A549 (cell line): ENCODE measurements at regions not wholly inside any gene's neighbourhood (a gene's known extent, or its start where the extent isn't known, plus 50 kb on each side); places are given as distances from the start of the nearest gene placed in this dataset.

Experiments used
- ATAC-seq, 2 experiments: fragments of 200-7000 bp in 1 of 2; fragments of >200 bp in 1 of 2; cut with Nextera tagmentation in 1 of 2; cut with Tn5 transposase in 1 of 2; 3 replicates each; pipeline versions ENCODE4 v1.8.0 to v1.9.1; 2018 to 2020; ENCODE audit warnings: mild to moderate bottlenecking in 1 of 2, moderate library complexity in 1 of 2
- CTCF ChIA-PET: fragments of 300-600 bp; sonication (Branson Sonifier 250); formaldehyde crosslinking; extraction: SDS; loops from one replicate; lab custom pipeline; 2021; ENCODE audit warnings: antibody characterized with exemption, inconsistent platforms; lab: Yijun Ruan, JAX
- POLR2A ChIA-PET: fragments of 350-600 bp; formaldehyde crosslinking; extraction: SDS; loops from one replicate; lab custom pipeline; 2021; ENCODE audit warnings: antibody characterized with exemption, inconsistent platforms; lab: Yijun Ruan, JAX
- DNase-seq, 2 experiments: peaks; one replicate each; pipeline versions ENCODE4 v3.0.0 to v3.0.0-alpha.2; 2011 to 2016; ENCODE audit warnings: low read depth in 1 of 2, low spot score in 1 of 2
- FAIRE-seq: peaks from 2 replicates; lab custom pipeline; 2011; peaks lifted over from hg19 to GRCh38; lab: Jason Lieb, UNC
- H3K27ac ChIP-seq, 2 experiments: fragments of >200 bp; sonication (Bioruptor Twin); formaldehyde crosslinking; 3 replicates each; pipeline ENCODE4 v1.5.1; 2016 to 2017
- H3K4me1 ChIP-seq: fragments of >200 bp; sonication (Bioruptor Twin); formaldehyde crosslinking; 3 replicates; pipeline ENCODE4 v1.6.1; 2016
- H3K4me2 ChIP-seq: fragments of >200 bp; sonication (Bioruptor Twin); formaldehyde crosslinking; 3 replicates; pipeline ENCODE4 v1.6.1; 2016
- H3K4me3 ChIP-seq: fragments of >200 bp; sonication (Bioruptor Twin); formaldehyde crosslinking; 3 replicates; pipeline ENCODE4 v1.5.1; 2016
- H3K9me3 ChIP-seq: fragments of >200 bp; sonication (Bioruptor Twin); formaldehyde crosslinking; 3 replicates; pipeline ENCODE4 v1.6.1; 2016
- BHLHE40 ChIP-seq: IDR thresholded peaks from 2 replicates; pipeline ENCODE4 v1.6.1; 2012; ENCODE audit warnings: low read depth, low read length, inconsistent platforms
- FOSB ChIP-seq: fragments of 250-450 bp; sonication (Bioruptor Pico); IDR thresholded peaks from 2 replicates; pipeline ENCODE4 v1.5.0; 2020; ENCODE audit warnings: mild to moderate bottlenecking, moderate library complexity
- FOXS1 ChIP-seq: fragments of 250-450 bp; sonication (Bioruptor Pico); IDR thresholded peaks from 2 replicates; pipeline ENCODE4 v1.5.0; 2020; ENCODE audit warnings: mild to moderate bottlenecking, moderate library complexity
- HOXB13 ChIP-seq: fragments of 250-450 bp; sonication (Bioruptor Pico); IDR thresholded peaks from 2 replicates; pipeline ENCODE4 v1.5.0; 2020; ENCODE audit warnings: low read depth, mild to moderate bottlenecking, moderate library complexity
- JUNB ChIP-seq: fragments of >200 bp; sonication (Bioruptor Twin); formaldehyde crosslinking; IDR thresholded peaks from 2 replicates; pipeline ENCODE4 v1.6.1; 2016
- KDM1A ChIP-seq: fragments of 200-600 bp; sonication (generic); IDR thresholded peaks from 2 replicates; pipeline ENCODE4 v1.6.1; 2016; ENCODE audit warnings: low read depth, mild to moderate bottlenecking
- KDM5A ChIP-seq: fragments of 200-600 bp; sonication (generic); IDR thresholded peaks from 2 replicates; pipeline ENCODE4 v1.6.1; 2016; ENCODE audit warnings: antibody characterized with exemption, mild to moderate bottlenecking
- MAZ ChIP-seq: fragments of 150-350 bp; IDR thresholded peaks from 2 replicates; pipeline ENCODE4 v1.6.1; 2014; ENCODE audit warnings: antibody characterized with exemption, low read depth, low read length, borderline replicate concordance
- NFE2L2 ChIP-seq: fragments of 150-350 bp; conservative IDR thresholded peaks from 2 replicates; pipeline ENCODE4 v1.6.1; 2014; ENCODE audit warnings: low read length
- NPAS2 ChIP-seq: fragments of 250-450 bp; sonication (Bioruptor Pico); IDR thresholded peaks from 2 replicates; pipeline ENCODE4 v1.8.0; 2022; ENCODE audit warnings: mild to moderate bottlenecking, moderate library complexity, borderline replicate concordance
- POLR2A ChIP-seq: IDR thresholded peaks from 2 replicates; pipeline ENCODE4 v1.6.1; 2012; ENCODE audit warnings: mild to moderate bottlenecking, low read length
- POLR2AphosphoS2 ChIP-seq: conservative IDR thresholded peaks from 2 replicates; pipeline ENCODE4 v1.6.1; 2012; ENCODE audit warnings: low read length, improper control_type of control experiment, inconsistent platforms
- RARB ChIP-seq: fragments of 250-450 bp; sonication (Bioruptor Pico); IDR thresholded peaks from 2 replicates; pipeline ENCODE4 v1.8.0; 2021; ENCODE audit warnings: mild to moderate bottlenecking, moderate library complexity
- RFX5 ChIP-seq: fragments of 450-650 bp; IDR thresholded peaks from 2 replicates; pipeline ENCODE4 v1.7.1; 2014; ENCODE audit warnings: antibody characterized with exemption, mild to moderate bottlenecking, moderate library complexity
- TP53 ChIP-seq: fragments of 250-450 bp; sonication (Bioruptor Pico); IDR thresholded peaks from 2 replicates; pipeline ENCODE4 v1.5.0; 2021; ENCODE audit warnings: mild to moderate bottlenecking, moderate library complexity
- ZNF302 ChIP-seq: fragments of 250-450 bp; sonication (Bioruptor Pico); IDR thresholded peaks from 2 replicates; pipeline ENCODE4 v1.9.0; 2021; ENCODE audit warnings: inconsistent platforms, mild to moderate bottlenecking, moderate library complexity
- ZSCAN20 ChIP-seq: fragments of 250-450 bp; sonication (Bioruptor Pico); IDR thresholded peaks from 2 replicates; pipeline ENCODE4 v1.8.0; 2022; ENCODE audit warnings: mild to moderate bottlenecking, moderate library complexity
- WGBS: methylation state at CpG from one replicate; pipeline ENCODE4 v1.1.6; 2017; ENCODE audit errors: missing lambda C conversion rate; 5-methylcytosine and 5-hydroxymethylcytosine counted together
- TF ChIP-seq, protein P1 (sequence below): fragments of 250-450 bp; sonication (Bioruptor Pico); IDR thresholded peaks from 2 replicates; pipeline ENCODE4 v1.5.0; 2020; ENCODE audit warnings: low read depth, mild to moderate bottlenecking, moderate library complexity
- TF ChIP-seq, protein P2 (sequence below): IDR thresholded peaks from 2 replicates; pipeline ENCODE4 v1.6.1; 2012
- TF ChIP-seq, protein P3 (sequence below): fragments of >200 bp; sonication (Bioruptor Twin); formaldehyde crosslinking; IDR thresholded peaks from 3 replicates; pipeline ENCODE4 v1.5.1; 2016
- TF ChIP-seq, protein P4 (sequence below): fragments of >200 bp; sonication (Bioruptor Twin); formaldehyde crosslinking; IDR thresholded peaks from 2 replicates; pipeline ENCODE4 v1.6.1; 2016
- TF ChIP-seq, protein P5 (sequence below): fragments of >200 bp; sonication (Bioruptor Twin); formaldehyde crosslinking; IDR thresholded peaks from 3 replicates; pipeline ENCODE4 v1.6.1; 2016
- TF ChIP-seq, protein P6 (sequence below): fragments of 200-600 bp; sonication (generic); IDR thresholded peaks from 2 replicates; pipeline ENCODE4 v1.6.1; 2016; ENCODE audit warnings: antibody characterized with exemption, mild to moderate bottlenecking, moderate library complexity
- TF ChIP-seq, protein P7 (sequence below): IDR thresholded peaks from 2 replicates; pipeline ENCODE4 v1.6.1; 2012; ENCODE audit warnings: low read depth, borderline replicate concordance

DNA sequence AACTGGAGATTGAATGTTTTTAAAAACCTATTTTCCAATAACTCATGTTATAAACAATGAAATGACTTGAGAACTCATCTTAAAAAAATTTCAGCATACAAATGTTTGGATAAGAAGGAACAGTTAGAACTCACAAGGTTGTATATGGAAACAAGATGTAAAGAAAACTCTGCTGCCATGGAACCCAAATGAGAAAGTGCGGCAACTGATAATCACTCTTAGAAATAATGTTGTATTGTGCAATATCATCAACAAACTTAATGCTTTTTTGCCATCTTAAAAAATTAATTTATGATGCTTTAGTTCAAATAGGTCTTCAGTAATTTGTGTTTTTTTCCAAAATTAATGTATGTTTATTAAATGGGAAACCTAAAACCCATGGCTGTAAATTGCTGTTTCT lies 461.1 kb upstream of the NCAM2 start:
- no peak for ATAC-seq
- H3K4me1 ChIP-seq, result no peaks in the 10 kb centered on the region
- DNase-seq, result no peak
- 61% methylated on average over 1 of the region's 1 CpG for WGBS
- no peak overlapping the region for H3K4me2 ChIP-seq
- ChIA-PET CTCF (no interaction called here), POLR2A (no interaction called here)
- no peak overlapping the region for H3K27ac ChIP-seq
- FAIRE-seq, result no peak
- H3K9me3 ChIP-seq, result no peaks in the 10 kb centered on the region
- TF ChIP-seq KDM1A (no peak), BHLHE40 (no peak), FOXS1 (CRISPR knock-in tag) (no peak), POLR2A (no peak), HOXB13 (CRISPR knock-in tag) (no peak), FOSB (CRISPR knock-in tag) (no peak), RFX5 (no peak), POLR2AphosphoS2 (no peak), MAZ (no peak)
- TF ChIP-seq, protein P1, sequence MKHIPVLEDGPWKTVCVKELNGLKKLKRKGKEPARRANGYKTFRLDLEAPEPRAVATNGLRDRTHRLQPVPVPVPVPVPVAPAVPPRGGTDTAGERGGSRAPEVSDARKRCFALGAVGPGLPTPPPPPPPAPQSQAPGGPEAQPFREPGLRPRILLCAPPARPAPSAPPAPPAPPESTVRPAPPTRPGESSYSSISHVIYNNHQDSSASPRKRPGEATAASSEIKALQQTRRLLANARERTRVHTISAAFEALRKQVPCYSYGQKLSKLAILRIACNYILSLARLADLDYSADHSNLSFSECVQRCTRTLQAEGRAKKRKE (CRISPR knock-in tag), result no peak
- TF ChIP-seq, protein P2, sequence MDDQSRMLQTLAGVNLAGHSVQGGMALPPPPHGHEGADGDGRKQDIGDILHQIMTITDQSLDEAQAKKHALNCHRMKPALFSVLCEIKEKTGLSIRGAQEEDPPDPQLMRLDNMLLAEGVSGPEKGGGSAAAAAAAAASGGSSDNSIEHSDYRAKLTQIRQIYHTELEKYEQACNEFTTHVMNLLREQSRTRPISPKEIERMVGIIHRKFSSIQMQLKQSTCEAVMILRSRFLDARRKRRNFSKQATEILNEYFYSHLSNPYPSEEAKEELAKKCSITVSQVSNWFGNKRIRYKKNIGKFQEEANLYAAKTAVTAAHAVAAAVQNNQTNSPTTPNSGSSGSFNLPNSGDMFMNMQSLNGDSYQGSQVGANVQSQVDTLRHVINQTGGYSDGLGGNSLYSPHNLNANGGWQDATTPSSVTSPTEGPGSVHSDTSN, result no peak
- no peak overlapping the region for H3K4me3 ChIP-seq

DNA sequence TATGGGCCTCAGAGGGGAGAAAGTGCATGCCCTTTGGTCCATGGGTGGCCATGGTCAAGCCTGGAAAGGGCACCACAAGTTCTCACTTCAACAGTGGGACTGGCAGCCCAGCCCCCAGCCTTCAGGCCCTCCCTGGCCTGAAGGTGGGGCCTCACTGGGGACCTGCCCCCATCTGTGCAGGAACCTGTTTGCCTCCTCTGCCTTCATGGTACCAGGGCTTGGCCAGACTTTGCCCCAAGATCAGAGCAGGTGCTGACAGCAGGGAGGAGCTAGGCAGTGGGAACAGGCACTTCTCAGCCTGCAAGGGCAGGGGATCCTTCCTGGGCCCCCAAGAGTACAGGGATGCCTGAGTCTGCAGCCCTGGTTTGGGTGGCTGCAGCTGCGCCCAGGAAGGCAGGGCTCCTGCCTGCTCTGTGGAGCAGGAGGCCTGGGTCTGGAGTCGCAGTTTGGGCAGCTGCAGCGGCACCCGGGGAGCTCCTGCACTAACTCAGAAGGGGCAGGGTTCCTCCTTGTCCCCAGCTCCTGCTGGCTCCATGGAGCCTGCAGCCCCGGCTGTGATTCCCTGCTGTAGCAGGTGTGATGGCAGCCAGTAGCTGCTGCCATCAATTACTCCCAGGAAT lies 460.1 kb upstream of the NCAM2 start:
- TF ChIP-seq RARB (CRISPR knock-in tag), result no peak
- TF ChIP-seq ZNF302 (CRISPR knock-in tag), result no peak
- no peak for TF ChIP-seq NPAS2 (CRISPR knock-in tag)
- TF ChIP-seq, protein P1 (CRISPR knock-in tag), result no peak
- TF ChIP-seq, protein P3, sequence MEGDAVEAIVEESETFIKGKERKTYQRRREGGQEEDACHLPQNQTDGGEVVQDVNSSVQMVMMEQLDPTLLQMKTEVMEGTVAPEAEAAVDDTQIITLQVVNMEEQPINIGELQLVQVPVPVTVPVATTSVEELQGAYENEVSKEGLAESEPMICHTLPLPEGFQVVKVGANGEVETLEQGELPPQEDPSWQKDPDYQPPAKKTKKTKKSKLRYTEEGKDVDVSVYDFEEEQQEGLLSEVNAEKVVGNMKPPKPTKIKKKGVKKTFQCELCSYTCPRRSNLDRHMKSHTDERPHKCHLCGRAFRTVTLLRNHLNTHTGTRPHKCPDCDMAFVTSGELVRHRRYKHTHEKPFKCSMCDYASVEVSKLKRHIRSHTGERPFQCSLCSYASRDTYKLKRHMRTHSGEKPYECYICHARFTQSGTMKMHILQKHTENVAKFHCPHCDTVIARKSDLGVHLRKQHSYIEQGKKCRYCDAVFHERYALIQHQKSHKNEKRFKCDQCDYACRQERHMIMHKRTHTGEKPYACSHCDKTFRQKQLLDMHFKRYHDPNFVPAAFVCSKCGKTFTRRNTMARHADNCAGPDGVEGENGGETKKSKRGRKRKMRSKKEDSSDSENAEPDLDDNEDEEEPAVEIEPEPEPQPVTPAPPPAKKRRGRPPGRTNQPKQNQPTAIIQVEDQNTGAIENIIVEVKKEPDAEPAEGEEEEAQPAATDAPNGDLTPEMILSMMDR, result no peak
- TF ChIP-seq JUNB, result no peak
- TF ChIP-seq, protein P4, sequence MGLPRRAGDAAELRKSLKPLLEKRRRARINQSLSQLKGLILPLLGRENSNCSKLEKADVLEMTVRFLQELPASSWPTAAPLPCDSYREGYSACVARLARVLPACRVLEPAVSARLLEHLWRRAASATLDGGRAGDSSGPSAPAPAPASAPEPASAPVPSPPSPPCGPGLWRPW, result no peak
- TF ChIP-seq, protein P5, sequence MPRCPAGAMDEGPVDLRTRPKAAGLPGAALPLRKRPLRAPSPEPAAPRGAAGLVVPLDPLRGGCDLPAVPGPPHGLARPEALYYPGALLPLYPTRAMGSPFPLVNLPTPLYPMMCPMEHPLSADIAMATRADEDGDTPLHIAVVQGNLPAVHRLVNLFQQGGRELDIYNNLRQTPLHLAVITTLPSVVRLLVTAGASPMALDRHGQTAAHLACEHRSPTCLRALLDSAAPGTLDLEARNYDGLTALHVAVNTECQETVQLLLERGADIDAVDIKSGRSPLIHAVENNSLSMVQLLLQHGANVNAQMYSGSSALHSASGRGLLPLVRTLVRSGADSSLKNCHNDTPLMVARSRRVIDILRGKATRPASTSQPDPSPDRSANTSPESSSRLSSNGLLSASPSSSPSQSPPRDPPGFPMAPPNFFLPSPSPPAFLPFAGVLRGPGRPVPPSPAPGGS, result no peak
- TF ChIP-seq TP53 (CRISPR knock-in tag), result no peak
- TF ChIP-seq, protein P6, sequence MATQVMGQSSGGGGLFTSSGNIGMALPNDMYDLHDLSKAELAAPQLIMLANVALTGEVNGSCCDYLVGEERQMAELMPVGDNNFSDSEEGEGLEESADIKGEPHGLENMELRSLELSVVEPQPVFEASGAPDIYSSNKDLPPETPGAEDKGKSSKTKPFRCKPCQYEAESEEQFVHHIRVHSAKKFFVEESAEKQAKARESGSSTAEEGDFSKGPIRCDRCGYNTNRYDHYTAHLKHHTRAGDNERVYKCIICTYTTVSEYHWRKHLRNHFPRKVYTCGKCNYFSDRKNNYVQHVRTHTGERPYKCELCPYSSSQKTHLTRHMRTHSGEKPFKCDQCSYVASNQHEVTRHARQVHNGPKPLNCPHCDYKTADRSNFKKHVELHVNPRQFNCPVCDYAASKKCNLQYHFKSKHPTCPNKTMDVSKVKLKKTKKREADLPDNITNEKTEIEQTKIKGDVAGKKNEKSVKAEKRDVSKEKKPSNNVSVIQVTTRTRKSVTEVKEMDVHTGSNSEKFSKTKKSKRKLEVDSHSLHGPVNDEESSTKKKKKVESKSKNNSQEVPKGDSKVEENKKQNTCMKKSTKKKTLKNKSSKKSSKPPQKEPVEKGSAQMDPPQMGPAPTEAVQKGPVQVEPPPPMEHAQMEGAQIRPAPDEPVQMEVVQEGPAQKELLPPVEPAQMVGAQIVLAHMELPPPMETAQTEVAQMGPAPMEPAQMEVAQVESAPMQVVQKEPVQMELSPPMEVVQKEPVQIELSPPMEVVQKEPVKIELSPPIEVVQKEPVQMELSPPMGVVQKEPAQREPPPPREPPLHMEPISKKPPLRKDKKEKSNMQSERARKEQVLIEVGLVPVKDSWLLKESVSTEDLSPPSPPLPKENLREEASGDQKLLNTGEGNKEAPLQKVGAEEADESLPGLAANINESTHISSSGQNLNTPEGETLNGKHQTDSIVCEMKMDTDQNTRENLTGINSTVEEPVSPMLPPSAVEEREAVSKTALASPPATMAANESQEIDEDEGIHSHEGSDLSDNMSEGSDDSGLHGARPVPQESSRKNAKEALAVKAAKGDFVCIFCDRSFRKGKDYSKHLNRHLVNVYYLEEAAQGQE, result no peak
- TF ChIP-seq ZSCAN20, result no peak
- no peak for TF ChIP-seq NFE2L2
- TF ChIP-seq, protein P7, sequence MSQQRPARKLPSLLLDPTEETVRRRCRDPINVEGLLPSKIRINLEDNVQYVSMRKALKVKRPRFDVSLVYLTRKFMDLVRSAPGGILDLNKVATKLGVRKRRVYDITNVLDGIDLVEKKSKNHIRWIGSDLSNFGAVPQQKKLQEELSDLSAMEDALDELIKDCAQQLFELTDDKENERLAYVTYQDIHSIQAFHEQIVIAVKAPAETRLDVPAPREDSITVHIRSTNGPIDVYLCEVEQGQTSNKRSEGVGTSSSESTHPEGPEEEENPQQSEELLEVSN, result no peak
- TF ChIP-seq, protein P2, result no peak
- no peak for TF ChIP-seq KDM5A
- DNase-seq (no peak), ATAC-seq (no peak), FAIRE-seq (no peak)
- Histone ChIP-seq H3K27ac (no peak overlapping the region), H3K4me3 (no peak overlapping the region), H3K4me2 (no peak overlapping the region), H3K9me3 (no peaks in the 10 kb centered on the region), H3K4me1 (no peaks in the 10 kb centered on the region)
- CTCF ChIA-PET, result no interaction called here
- 5% methylated on average over 5 of the region's 5 CpGs for WGBS
- POLR2A ChIA-PET, result no interaction called here
